GM18498 (cell line): ENCODE measurements at regions not wholly inside any gene's neighbourhood (a gene's known extent, or its start where the extent isn't known, plus 50 kb on each side); places are given as distances from the start of the nearest gene placed in this dataset.
A peak's percentile ranks its signal among the peaks of the same experiment; 100 is the strongest.
"Not testable (repeated sequence)": the region's sequence is repeated elsewhere in the genome, so short reads cannot be mapped to it uniquely, and the experiment has no call there.

Experiments
- ATAC-seq: cut with Tn5 transposase; IDR thresholded peaks from one replicate; pipeline ENCODE4 v1.9.1; 2021; ENCODE audit warnings: mild to moderate bottlenecking, moderate library complexity; ENCODE audit not compliant: unreplicated experiment

DNA sequence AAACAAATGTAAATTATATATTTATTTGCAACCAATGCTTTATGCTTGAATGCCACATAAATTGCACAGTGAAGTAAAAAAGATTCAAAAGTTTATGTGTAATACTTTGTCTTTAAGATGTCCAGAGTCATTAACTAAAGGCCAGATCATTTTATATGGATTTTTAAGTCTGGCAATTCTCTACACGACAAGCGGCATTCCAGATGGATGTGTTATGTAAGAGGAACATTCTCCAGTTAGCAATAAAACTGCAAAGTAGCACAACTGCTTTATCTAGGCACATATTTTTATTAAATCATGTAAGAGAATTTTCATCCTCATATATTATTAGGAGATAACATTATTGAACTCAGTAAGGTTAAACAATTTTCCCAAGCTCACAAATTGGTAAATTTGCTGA lies 1717.7 kb upstream of the SEL1L start:
- no peak for ATAC-seq

DNA sequence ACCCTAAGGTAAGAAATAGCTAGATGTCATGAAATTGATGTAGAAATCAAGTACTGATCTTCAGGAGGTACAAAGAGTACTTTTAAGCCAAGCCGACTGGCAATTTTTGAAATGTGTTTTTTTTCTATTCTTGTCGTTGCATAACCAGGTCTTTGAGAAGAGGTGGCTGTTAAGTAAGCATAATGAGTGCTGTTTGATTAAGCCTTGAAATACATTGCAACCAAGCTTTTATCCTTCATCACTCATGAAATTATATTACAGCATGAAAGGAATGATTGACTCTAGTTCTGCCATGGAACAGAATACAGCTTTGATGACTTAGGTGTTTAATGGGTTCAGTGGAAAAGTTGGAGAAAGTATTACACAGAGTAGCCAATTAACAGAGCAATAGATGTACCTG lies 1720.2 kb upstream of the SEL1L start:
- ATAC-seq, result no peak

DNA sequence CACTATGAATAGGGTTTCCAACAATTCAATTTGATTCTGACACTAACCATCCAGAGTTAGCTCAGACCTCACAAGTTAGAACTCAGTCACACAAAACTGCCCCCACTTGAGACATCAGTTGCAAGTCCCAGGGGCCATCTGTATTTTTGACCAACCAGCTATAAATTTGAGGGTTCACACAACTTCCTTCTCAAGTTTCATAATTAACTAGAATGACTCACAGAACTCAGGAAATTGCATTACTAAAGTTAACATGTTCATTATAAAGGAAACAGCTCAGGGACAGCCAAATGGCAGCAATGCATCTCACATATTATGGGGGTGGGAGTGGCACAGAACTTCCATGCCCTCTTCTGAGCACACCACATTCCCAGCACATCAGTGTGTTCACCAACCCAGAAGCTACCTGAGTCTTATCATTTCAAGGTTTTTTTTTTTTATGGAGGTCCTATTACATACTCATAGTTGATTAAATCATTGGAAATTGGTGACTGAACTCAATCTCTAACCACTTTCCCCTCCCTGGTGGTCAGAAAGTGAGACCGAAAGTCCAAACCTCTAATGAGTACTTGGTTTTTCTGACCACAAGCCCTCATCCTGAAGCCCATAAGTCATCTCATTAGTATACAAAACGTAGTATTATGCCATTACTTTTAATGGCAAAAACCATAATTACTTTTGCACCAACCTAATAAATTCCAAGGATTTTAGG lies 1721.5 kb upstream of the SEL1L start:
- peak; percentile 59 for ATAC-seq

DNA sequence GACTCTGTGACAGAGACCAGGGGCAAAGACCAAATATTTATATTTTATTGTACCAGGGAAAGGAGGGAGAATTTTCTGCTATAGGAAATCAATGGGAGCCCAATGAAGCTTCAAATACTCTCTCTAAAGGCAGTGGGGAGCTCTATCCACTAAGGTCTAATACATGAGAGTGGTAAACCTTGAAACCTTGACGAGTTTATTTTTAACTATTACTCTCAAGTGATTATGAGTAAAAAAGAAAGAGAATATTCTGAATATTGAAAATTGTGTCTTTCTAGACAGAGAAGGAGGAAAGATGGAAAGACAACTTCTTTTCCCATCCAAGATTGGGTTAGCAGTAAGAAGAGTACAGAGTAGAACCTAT lies 1722.1 kb upstream of the SEL1L start:
- ATAC-seq, result no peak

DNA sequence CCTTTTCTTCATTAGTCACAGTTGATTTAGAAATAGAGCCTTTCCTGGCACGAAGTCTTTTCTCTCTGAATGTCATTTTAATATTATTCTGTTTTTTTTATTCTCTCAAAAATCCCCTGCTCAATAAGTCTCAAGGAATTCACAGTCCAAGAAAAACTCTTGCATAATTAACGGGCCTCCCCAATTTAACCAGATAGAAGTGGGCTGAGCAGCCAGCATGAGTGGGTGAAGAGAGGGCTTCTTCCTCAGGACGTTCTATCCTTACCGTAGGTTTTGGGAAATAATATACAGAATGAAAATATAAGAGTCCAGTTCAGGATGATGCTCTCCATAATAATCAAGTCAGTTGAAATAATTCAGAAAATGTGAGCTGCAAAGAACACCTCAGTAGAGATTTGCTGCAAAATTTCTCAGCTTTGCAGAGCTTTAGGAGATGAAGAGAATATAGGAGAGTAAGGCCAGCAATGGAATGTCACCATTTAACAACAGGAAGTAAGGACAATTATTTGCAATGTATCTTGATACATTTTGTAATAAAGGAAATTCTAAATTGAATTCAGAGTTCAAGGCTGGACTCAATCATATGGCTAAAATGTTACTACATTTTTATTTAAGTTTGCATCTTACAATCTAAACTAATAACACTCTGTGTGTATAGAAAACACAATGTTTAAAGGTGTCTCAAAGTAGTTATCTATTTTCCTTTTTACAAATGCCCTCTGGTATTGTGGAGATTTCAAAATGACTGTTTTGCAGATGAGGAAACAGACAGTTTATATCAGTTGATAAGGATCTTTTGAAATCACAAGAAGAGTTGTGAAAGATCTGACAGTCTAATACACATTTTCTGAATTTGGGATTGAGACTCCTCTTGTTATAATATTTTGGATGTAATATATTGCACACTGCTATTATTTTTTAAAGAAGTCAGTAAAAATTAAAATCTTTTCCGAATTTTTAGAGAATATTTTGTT lies 1724.1 kb upstream of the SEL1L start:
- ATAC-seq, result no peak

DNA sequence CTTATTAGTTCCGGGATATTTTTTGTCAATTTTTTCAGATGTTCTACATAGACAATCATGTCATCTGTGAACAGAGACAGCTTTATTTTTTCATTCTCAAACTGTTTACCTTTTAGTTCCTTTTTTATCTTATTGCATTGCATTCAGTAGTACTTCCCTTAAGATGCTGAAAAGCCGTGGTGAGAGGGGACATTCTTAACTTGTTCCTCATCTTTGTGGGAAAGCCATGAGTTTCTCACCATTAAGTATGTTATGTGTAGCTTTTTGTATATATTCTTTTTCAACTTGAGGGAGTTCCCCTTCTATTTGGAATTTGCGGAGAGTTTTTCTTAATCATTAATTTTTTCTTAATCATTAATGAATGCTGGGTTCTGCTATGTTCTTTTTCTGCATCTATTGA lies 1727.1 kb upstream of the SEL1L start:
- no peak for ATAC-seq

DNA sequence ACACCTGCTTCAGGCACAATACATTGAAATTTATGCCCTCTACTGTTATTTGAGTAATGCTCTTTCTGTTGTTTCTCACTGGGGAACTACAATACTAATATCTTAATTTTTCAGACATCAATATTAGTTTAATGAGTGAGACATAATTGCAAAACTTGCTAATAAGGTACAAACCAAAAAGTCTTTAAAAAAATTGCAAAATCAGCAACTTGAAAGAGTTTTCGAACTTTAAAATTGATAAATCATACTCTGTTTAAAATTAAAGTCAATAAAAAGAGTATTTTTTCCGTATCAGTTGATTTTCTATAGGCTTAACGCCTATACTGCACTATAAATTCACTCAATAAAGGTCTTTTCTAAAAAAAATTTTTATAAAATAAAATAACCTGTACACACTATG lies 1735.9 kb upstream of the SEL1L start:
- no peak for ATAC-seq

DNA sequence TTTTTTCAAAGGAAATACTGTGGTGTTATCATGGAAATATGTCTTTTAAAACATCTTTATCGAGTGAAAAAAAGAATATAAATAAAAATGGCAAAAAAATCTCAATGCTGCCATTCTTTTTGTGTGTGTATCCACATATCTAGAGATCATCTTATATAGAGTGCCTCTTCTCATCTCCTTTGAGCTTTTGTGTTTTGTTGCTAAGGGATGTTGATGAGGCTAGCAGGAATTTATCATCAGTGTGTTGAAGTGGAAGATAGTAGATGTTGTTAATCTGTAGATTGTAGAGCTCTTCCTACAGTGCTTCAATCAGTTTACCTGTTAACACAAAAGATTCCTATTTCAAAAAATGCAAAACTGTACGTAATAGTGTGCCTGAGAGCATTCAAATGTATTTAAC lies 1738.0 kb upstream of the SEL1L start:
- ATAC-seq, result no peak

DNA sequence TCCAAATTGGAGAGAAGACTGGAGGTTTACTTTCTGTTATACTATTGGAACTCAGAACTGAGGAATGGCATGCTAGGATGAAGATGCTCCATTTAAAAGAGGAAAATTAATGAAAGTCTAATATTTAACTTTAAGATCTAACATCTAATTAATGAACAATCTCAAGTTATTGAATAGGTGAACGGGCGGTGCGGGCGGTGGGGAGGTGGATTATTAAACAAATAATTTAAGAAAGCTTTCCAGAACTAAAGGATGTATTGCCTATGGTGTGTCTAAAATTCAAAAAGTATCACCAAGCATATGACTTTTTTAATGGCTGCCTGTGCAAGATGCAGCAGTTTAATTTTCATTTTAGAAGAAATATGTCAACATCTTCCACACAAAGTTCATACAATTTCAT lies 1747.1 kb upstream of the SEL1L start:
- ATAC-seq, result no peak

DNA sequence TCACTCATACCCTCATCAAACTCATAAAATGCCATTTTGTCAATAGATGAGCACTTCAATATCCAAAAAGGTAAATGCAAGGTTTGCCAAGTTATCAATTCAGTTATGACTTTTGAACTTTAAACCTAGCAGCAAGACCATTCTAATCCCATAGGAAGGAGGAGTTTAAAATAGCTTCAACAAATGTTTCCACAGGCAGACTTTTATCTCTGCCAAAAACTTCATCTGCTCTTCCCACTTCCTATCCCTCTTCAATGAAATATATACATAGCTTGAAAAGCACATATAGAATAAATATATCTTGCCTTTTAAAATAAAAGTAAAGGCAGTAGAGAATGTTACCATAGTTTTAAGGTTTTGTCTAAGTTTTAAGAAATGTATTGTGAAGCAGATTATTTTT lies 1749.1 kb upstream of the SEL1L start:
- no peak for ATAC-seq

DNA sequence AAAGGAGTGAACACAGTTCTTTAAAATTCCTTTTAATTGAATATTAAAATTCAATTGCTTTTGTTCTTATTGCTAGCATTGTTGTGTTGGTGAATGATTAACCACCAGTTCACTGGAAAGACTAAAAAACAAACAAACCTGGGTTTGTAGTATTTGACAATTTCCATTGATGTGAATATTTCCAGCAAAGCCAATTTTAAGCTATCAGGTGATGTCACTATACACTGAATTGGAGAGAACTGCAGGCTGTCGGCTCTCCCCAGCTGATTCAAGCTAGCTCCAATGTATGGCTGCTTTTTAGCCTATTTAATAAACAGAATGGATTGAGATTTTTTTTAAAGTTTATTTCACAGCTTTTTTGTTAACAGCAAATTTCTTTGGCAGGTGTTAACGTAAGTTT lies 1753.6 kb upstream of the SEL1L start:
- no peak for ATAC-seq

DNA sequence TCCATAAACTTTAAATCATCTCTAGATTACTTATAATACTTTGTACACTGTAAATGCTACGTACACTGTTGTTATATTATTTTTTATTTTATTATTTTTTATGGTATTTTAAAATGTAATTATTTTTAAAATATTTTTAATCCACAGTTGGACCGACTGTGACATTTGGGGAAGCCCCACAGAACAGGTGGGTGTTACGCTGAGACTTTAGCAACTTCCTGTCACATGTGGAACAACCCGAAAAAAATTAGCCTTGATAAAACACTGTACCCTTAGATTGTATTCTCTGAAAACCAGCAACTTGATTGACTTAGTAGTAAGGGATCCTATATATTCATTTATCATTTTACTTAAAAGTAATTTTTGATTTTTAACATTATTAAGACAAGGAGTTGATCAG lies 1755.7 kb upstream of the SEL1L start:
- no peak for ATAC-seq

DNA sequence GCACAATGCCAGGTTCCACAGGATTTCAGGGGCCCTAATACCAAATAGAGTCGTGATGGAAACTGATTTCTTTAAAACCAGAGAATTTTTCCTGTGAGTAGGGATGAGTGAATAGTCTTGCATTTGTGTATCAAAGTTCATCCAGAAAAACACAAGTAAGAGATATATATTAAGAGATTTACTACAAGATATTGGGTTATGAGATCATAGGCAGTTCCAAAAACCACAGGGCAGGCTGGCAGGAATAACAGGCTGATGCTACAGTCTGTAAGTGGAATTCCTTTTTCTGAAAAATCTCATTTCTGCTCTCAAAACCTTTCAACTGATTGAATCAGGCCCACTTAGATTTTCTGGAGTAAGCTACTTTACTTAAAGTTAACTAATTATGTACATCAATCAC lies 1756.2 kb upstream of the SEL1L start:
- ATAC-seq, result no peak

DNA sequence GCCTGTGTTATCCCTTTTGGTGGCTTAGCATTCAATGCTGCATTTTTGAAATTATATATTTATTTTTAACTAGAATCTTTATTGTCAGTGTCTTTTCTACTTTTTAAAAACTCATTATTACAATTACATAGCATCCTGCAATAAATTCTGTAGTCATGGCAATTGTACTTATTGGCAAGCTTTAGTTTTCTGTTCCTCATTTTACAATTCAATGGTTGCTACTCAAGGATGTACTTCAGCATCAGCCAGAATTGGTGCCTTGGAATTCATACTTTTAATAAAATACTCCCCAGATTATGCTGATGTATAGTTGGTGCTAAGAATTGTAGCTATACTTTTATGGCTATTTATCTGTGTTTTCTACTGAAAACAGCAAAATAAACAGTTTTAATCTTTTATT lies 1756.8 kb upstream of the SEL1L start:
- ATAC-seq, result no peak

DNA sequence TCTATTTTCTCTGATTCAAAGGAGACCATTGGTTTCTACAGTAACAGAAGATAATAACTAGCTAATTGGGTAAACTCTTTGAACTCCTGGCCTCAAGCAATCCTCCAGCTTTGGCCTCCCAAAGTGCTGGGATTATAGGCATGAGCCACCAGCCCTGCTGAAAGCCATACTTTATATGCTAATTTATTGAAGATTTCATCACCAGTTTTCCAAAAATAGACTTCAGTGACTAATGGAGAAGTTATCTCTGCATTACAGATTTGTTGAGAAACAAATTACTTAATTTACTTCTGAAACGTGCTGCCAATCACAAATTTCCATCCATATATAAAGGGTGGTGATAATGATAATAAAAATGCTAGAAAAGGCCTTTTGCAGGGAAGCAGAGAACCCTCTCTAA lies 1758.1 kb upstream of the SEL1L start:
- no peak for ATAC-seq

DNA sequence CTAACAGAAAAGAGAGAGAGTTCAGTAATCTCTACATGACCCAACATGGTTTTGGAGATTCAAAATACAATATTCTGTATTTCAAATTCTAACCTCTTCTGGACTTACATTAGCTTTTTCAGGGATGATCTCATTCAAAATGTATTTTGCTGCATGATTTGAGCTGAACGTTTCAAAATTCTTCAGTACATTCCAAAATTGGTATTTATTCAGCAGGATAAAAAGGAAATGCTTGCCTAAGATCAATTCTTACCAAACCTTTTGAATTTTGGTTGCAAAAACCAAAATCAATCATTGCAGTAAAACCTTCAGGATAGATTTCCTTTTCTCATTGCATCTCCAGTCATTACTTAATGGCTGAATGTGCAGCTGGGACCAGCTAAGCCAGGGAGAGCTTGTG lies 1761.3 kb upstream of the SEL1L start:
- no peak for ATAC-seq

DNA sequence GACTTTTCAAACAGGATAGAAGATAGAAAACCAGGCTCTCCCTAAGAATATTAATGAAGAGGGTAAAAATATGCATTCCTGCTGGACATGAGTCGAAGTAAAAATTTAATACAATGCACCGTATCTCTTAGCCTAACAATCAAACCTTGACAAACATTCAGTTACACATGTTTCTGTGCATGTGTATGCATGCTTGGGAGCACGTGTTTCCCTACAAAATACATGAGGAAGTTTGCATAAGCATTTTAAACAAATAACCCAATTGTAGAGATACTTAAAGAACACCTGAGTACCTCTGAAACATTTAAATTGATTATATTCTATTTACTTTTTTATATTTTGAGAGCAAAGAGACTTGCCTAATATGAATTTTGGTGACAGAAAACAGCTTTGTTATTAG lies 1763.7 kb upstream of the SEL1L start:
- no peak for ATAC-seq

DNA sequence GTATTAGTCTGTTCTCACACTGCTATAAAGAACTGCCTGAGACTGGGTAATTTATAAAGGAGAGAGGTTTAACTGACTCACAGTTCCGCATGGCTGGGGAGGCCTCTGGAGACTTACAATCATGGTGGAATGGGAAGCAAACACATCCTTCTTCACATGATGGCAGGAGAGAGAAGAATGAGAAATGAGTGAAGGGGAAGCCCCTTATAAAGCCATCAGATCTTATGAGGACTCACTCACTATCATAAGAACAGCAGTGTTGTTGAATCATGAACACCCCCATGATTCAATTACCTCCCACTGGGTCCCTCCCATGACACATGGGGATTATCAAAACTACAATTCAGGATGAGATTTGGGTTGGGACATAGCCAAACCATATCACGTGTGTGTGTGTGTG lies 1764.4 kb upstream of the SEL1L start:
- not testable (repeated sequence) for ATAC-seq

DNA sequence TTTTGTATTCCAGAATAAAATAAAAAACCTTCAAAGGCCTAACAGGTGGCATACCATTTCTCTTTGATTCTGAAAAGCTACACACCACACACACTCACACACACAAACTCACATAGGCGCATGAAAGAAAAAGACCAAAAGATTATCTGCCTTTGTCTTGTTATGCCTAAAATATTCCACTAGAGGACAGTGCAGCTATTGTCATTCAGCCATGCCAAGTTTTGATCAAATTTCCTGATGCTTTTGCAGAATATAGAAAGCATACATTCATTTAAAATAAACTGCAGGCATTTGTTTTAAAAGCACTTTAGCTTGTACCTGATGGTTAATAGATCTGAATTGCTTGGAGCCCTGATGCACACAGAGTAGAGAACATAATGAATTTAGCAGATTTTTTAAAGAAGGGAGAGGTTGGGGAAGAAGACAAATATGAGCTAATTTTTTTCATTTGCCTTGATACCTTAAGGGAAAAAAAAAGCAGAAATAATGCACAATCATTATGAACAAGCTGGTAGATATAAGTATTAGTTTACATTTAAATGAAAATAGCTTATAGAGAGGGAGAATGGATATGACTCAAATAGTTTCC lies 1766.9 kb upstream of the SEL1L start:
- no peak for ATAC-seq

DNA sequence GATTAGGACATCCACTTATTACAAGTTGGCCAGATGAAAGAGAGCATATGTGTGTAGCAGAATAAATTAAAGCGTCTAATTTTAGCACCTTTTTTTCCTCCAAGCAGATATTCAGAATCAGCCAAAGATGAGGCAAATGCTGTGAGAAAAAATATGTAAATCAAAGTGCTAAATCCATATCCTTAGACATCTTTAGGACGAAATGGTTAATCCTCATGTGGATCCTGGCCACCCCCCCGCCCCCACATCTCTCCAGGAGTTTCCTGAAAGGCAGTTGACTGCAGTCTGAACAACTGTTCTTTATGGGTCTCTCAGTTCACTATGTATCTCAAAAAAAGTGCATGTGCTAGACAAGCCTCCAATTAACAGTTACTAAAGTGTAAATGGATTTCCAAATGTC lies 1768.1 kb upstream of the SEL1L start:
- no peak for ATAC-seq

DNA sequence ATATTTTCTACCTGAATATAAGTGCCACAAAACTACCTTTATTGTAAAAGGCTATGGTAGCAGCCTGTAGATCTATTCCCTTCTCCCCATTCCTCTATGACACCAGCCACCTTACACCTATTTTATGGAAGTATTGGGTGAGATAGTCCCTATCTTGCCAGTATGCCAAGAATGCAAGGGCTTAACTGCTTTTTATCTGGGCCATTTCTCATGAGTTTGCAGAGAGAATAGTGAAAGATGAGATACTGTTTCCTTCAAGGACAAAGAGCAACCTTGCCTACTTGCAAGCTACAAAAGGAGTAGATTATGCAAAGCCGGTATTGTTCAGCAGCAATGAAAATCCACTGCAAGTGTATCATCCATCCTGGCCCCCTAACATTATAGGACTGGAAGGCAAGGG lies 1775.6 kb upstream of the SEL1L start:
- no peak for ATAC-seq

DNA sequence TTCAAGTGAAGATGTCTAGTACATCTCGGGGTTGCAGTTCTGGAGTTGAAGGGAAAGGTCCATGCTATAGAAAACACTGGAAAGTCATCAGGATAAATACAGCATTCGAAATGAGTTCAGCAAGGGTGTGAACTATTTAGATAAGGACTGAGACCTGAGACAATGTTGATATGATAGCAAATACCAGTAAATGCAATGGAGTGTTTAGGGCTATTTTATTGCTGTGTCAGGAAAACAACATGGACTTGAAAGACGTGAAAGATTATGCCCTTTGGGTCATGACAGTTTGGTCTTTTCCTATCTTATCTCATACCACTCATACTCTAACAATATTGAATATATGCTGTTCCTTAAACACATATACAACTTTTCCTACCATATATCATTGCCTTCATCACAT lies 1776.2 kb upstream of the SEL1L start:
- ATAC-seq, result no peak
